ENCODE measurements at regions not wholly inside any gene's neighbourhood (a gene's known extent, or its start where the extent isn't known, plus 50 kb on each side); places are given as distances from the start of the nearest gene placed in this dataset.

DNA sequence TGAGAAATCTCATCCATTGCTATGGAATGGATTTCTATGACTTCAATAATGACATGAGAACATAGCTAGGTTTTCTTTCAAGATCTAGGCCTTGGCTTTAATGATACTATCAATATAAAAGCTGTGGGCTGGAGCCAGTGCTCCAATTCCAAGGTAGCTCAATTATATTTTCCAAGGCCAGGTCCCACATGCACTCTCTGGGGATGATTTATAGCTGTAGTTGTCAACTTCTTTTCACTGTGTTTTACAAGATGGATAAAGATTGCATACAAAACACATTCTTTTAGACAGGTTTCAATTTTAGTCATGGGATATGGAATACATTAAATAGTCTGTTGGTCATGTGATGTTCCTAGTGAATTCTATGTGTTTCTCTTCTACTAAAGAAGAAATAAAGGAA is 156.7 kb downstream of the DCAF12L1 start:
- intact Hi-C loops (cut with micrococcal nuclease; ENCODE audit: unreplicated experiment) (no loop called here), in situ Hi-C loops (cut with MboI) (no loop called here)
- FAIRE-seq (no peak), ATAC-seq (no peak), DNase-seq (ENCODE audit: low read depth, low spot score) (no peak)
- ChIA-PET RAD21 (ENCODE audit: unreplicated experiment) (no interaction called here), POLR2A (no interaction called here), SMC1A (ENCODE audit: uncharacterized antibody, unreplicated experiment) (no interaction called here), CTCF (no interaction called here)
- H3K9me3 ChIP-seq (replicated peaks; ENCODE audit: control insufficient read depth, insufficient read depth, low read length), result no peaks in the 10 kb centered on the region; the same call in 2 of the 3 replicates
- no peaks in the 10 kb centered on the region for H3K4me1 ChIP-seq (ENCODE audit: control insufficient read depth, insufficient read depth, low read length)
- no TSS peak for BruUV-seq (replicated peaks)
- H3K79me2 ChIP-seq (ENCODE audit: control insufficient read depth, insufficient read depth, low read length), result no peaks in the 10 kb centered on the region
- H4K20me1 ChIP-seq (ENCODE audit: control insufficient read depth, insufficient read depth), result no peaks in the 10 kb centered on the region
- no peak overlapping the region for H3K4me2 ChIP-seq (ENCODE audit: control insufficient read depth, insufficient read depth)
- no peak overlapping the region for H3K4me3 ChIP-seq
- H2AFZ ChIP-seq (ENCODE audit: control insufficient read depth, low read depth, low read length), result no peak overlapping the region
- H3K27ac ChIP-seq (ENCODE audit: control insufficient read depth, insufficient read depth), result no peak overlapping the region
- no peak overlapping the region for H3K9ac ChIP-seq (ENCODE audit: control insufficient read depth, insufficient read depth, low read length)
- TF ChIP-seq, protein P1, sequence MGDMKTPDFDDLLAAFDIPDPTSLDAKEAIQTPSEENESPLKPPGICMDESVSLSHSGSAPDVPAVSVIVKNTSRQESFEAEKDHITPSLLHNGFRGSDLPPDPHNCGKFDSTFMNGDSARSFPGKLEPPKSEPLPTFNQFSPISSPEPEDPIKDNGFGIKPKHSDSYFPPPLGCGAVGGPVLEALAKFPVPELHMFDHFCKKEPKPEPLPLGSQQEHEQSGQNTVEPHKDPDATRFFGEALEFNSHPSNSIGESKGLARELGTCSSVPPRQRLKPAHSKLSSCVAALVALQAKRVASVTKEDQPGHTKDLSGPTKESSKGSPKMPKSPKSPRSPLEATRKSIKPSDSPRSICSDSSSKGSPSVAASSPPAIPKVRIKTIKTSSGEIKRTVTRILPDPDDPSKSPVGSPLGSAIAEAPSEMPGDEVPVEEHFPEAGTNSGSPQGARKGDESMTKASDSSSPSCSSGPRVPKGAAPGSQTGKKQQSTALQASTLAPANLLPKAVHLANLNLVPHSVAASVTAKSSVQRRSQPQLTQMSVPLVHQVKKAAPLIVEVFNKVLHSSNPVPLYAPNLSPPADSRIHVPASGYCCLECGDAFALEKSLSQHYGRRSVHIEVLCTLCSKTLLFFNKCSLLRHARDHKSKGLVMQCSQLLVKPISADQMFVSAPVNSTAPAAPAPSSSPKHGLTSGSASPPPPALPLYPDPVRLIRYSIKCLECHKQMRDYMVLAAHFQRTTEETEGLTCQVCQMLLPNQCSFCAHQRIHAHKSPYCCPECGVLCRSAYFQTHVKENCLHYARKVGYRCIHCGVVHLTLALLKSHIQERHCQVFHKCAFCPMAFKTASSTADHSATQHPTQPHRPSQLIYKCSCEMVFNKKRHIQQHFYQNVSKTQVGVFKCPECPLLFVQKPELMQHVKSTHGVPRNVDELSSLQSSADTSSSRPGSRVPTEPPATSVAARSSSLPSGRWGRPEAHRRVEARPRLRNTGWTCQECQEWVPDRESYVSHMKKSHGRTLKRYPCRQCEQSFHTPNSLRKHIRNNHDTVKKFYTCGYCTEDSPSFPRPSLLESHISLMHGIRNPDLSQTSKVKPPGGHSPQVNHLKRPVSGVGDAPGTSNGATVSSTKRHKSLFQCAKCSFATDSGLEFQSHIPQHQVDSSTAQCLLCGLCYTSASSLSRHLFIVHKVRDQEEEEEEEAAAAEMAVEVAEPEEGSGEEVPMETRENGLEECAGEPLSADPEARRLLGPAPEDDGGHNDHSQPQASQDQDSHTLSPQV (IDR thresholded peaks at IDR 0.05), result no peak
- TF ChIP-seq ZNF622 (IDR thresholded peaks at IDR 0.05), result no peak
- H3K36me3 ChIP-seq (ENCODE audit: control insufficient read depth in 2 of 2, insufficient read depth in 2 of 2, low read length in 1 of 2), result no peaks in the 10 kb centered on the region
- H3K27me3 ChIP-seq (replicated peaks in 1 of 2; ENCODE audit: control insufficient read depth in 2 of 2, insufficient read depth in 2 of 2, low read length in 1 of 2), result no peaks in the 10 kb centered on the region

DNA sequence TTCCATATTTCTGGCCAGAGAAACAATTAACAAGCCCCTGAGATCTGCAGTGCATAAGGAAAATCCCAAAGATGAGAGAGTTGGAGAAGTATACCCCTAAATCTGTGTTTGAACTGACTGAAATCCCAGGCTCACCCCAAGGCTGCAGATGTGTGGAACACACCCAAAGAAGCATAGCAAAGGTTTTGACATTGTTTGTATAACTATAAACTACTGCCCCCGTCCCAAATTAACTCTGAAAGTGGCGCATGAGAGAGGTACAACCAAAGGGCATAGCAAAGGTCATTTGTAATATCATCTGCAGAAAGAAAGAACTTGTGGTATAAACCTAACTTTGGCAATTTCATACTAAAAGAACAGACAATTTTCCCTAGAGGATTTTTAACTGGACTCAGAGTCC is 157.9 kb downstream of the DCAF12L1 start:
- Histone ChIP-seq H3K27ac (ENCODE audit: control insufficient read depth, insufficient read depth) (no peak overlapping the region), H3K79me2 (ENCODE audit: control insufficient read depth, insufficient read depth, low read length) (no peaks in the 10 kb centered on the region), H4K20me1 (ENCODE audit: control insufficient read depth, insufficient read depth) (no peaks in the 10 kb centered on the region), H3K36me3 (ENCODE audit: control insufficient read depth in 2 of 2, insufficient read depth in 2 of 2, low read length in 1 of 2) (no peaks in the 10 kb centered on the region), H3K9me3 (replicated peaks; ENCODE audit: control insufficient read depth, insufficient read depth, low read length) (no peaks in the 10 kb centered on the region), H3K4me3 (no peak overlapping the region), H3K9ac (ENCODE audit: control insufficient read depth, insufficient read depth, low read length) (no peak overlapping the region), H2AFZ (ENCODE audit: control insufficient read depth, low read depth, low read length) (no peak overlapping the region), H3K4me1 (ENCODE audit: control insufficient read depth, insufficient read depth, low read length) (no peaks in the 10 kb centered on the region), H3K4me2 (ENCODE audit: control insufficient read depth, insufficient read depth) (no peak overlapping the region), H3K27me3 (replicated peaks in 1 of 2; ENCODE audit: control insufficient read depth in 2 of 2, insufficient read depth in 2 of 2, low read length in 1 of 2) (no peaks in the 10 kb centered on the region)
- DNase-seq (ENCODE audit: low read depth, low spot score), result no peak
- in situ Hi-C loops (cut with MboI) (no loop called here), intact Hi-C loops (cut with micrococcal nuclease; ENCODE audit: unreplicated experiment) (no loop called here)
- FAIRE-seq, result no peak
- POLR2A ChIA-PET, result no interaction called here
- CTCF ChIA-PET, result no interaction called here
- RAD21 ChIA-PET (ENCODE audit: unreplicated experiment), result no interaction called here
- SMC1A ChIA-PET (ENCODE audit: uncharacterized antibody, unreplicated experiment), result no interaction called here
- no peak for ATAC-seq
- no TSS peak for BruUV-seq (replicated peaks)
- 0% methylated on average over 2 of the region's 2 CpGs for WGBS (ENCODE audit: insufficient coverage, insufficient replicate concordance, low lambda C conversion rate, missing lambda C conversion rate)
- TF ChIP-seq ZNF217 (IDR thresholded peaks at IDR 0.05) (no peak), BACH1 (IDR thresholded peaks at IDR 0.05; ENCODE audit: borderline replicate concordance) (no peak), MEF2B (IDR thresholded peaks at IDR 0.05; ENCODE audit: partially characterized antibody, poor library complexity, severe bottlenecking) (no peak), RB1 (IDR thresholded peaks at IDR 0.05; ENCODE audit: borderline replicate concordance) (no peak), GABPA (IDR thresholded peaks at IDR 0.05; ENCODE audit: low read depth) (no peak), WRNIP1 (IDR thresholded peaks at IDR 0.05; ENCODE audit: borderline replicate concordance, low read depth, low read length) (no peak), MYC (IDR thresholded peaks at IDR 0.05; ENCODE audit: insufficient read depth, insufficient read length, insufficient replicate concordance, low read length, severe bottlenecking) (no peak), PML (IDR thresholded peaks at IDR 0.05; ENCODE audit: low read length) (no peak)
- TF ChIP-seq, protein P2, sequence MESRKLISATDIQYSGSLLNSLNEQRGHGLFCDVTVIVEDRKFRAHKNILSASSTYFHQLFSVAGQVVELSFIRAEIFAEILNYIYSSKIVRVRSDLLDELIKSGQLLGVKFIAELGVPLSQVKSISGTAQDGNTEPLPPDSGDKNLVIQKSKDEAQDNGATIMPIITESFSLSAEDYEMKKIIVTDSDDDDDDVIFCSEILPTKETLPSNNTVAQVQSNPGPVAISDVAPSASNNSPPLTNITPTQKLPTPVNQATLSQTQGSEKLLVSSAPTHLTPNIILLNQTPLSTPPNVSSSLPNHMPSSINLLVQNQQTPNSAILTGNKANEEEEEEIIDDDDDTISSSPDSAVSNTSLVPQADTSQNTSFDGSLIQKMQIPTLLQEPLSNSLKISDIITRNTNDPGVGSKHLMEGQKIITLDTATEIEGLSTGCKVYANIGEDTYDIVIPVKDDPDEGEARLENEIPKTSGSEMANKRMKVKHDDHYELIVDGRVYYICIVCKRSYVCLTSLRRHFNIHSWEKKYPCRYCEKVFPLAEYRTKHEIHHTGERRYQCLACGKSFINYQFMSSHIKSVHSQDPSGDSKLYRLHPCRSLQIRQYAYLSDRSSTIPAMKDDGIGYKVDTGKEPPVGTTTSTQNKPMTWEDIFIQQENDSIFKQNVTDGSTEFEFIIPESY (IDR thresholded peaks at IDR 0.05), result no peak
- TF ChIP-seq, protein P3, sequence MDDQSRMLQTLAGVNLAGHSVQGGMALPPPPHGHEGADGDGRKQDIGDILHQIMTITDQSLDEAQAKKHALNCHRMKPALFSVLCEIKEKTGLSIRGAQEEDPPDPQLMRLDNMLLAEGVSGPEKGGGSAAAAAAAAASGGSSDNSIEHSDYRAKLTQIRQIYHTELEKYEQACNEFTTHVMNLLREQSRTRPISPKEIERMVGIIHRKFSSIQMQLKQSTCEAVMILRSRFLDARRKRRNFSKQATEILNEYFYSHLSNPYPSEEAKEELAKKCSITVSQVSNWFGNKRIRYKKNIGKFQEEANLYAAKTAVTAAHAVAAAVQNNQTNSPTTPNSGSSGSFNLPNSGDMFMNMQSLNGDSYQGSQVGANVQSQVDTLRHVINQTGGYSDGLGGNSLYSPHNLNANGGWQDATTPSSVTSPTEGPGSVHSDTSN (IDR thresholded peaks at IDR 0.05; ENCODE audit: insufficient replicate concordance, low read depth, low read length), result no peak
